ENCODE measurements at regions not wholly inside any gene's neighbourhood (a gene's known extent, or its start where the extent isn't known, plus 50 kb on each side); places are given as distances from the start of the nearest gene placed in this dataset.
"Not testable (repeated sequence)": the region's sequence is repeated elsewhere in the genome, so short reads cannot be mapped to it uniquely, and the experiment has no call there.

- no peak for DNase-seq (ENCODE audit: extremely low spot score, insufficient read length, low read depth)
- FAIRE-seq: no peak
Observed at GRCh38 chr18:67840379-67840778, 323.9 kb upstream of the DSEL start.

GRCh38 chr18:67818432-67818831 lies 301.9 kb upstream of the DSEL start:
- DNase-seq (ENCODE audit: extremely low spot score, insufficient read length, low read depth) (no peak), FAIRE-seq (no peak)

DNA sequence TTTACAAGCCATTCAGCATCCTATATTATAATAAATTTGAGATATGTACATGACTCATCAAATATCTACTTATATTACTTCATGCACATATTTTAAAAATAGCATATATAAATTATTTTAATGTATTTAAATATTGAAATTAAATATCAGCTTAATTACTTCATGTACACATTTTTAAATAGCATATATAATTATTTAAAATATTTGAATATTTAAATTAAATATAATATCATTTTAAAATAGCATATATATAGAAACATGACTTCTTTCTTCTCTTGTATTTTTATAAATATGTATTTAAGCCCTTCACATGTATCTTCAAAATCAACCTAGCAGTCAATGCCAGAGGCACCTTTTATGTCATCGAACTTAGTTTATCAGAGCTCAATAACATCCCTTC lies 298.8 kb upstream of the DSEL start:
- no peak for DNase-seq (ENCODE audit: extremely low spot score, insufficient read length, low read depth)
- no peak for FAIRE-seq

GRCh38 chr18:67813380-67814028 lies 297.0 kb upstream of the DSEL start:
- no peak for DNase-seq (ENCODE audit: extremely low spot score, insufficient read length, low read depth)
- no peak for FAIRE-seq

DNA sequence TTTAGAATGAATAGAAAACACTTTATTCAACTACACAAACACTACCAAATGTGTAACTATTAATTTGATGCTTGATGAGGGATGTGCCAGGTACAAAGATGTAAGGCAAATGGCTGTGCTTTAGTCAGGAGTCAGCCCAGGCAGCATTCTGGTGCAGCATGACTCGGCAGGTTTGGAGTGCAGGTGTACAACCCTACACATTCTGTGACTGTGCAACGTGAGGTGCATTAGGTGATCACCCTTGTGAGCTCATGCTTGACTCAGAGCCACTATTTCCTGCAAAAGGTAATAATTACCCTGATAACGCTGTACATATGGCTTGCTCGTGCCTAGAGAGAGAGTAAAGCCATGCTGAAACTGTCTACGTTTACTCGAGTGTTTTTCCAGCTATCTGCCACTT lies 288.7 kb upstream of the DSEL start:
- FAIRE-seq (no peak), DNase-seq (ENCODE audit: extremely low spot score, insufficient read length, low read depth) (no peak)

GRCh38 chr18:67794521-67794920 lies 278.0 kb upstream of the DSEL start:
- FAIRE-seq (no peak), DNase-seq (ENCODE audit: extremely low spot score, insufficient read length, low read depth) (no peak)

GRCh38 chr18:67790527-67790926 lies 274.0 kb upstream of the DSEL start:
- FAIRE-seq: no peak
- DNase-seq (ENCODE audit: extremely low spot score, insufficient read length, low read depth): no peak

GRCh38 chr18:67789165-67789545 lies 272.6 kb upstream of the DSEL start:
- FAIRE-seq (no peak), DNase-seq (ENCODE audit: extremely low spot score, insufficient read length, low read depth) (no peak)

- FAIRE-seq (no peak), DNase-seq (ENCODE audit: extremely low spot score, insufficient read length, low read depth) (no peak)
Observed at GRCh38 chr18:67788310-67789164, 272.0 kb upstream of the DSEL start.

- FAIRE-seq: no peak
- no peak for DNase-seq (ENCODE audit: extremely low spot score, insufficient read length, low read depth)
Observed at GRCh38 chr18:67783196-67783946, 266.9 kb upstream of the DSEL start.

DNA sequence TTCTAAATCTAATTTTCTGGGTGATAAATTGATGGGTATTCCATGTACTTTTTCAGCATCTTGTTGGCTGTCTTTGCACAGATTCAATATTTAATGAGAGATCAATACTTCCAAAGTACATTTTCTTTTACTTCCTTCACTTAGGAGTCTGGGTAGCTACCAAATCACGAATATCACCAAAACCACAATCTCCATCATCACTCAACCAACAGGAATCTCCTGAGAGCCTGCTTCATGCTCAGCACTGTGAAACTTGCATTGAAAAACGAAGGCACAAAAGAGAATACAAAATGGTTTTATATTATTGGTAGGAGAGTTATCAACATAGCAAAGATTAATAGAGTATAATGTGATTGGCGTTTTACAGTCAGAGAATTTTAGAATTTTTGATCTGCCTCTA lies 261.5 kb upstream of the DSEL start:
- DNase-seq (ENCODE audit: extremely low spot score, insufficient read length, low read depth) (no peak), FAIRE-seq (no peak)

DNA sequence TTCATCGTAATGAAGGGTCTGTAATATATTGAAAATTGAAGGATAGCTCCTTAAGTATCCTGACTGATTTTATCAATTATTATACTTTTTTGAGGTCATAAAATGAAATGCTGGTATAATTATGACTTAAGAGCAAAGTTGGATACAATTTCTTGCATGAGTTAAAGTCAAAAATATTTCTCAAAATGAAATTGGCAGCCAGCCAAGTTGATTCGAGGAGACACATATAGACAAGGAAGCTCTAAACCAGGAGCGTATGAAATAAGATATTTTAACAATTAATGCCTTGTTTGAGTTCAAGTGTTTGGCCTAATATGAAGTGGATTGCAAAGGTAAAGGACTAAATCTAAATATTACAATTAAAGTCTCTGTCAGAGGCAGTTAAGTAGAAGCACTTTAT lies 260.4 kb upstream of the DSEL start:
- FAIRE-seq: no peak
- no peak for DNase-seq (ENCODE audit: extremely low spot score, insufficient read length, low read depth)

- DNase-seq (ENCODE audit: extremely low spot score, insufficient read length, low read depth): no peak
- no peak for FAIRE-seq
Observed at GRCh38 chr18:67771271-67771670, 254.8 kb upstream of the DSEL start.

DNA sequence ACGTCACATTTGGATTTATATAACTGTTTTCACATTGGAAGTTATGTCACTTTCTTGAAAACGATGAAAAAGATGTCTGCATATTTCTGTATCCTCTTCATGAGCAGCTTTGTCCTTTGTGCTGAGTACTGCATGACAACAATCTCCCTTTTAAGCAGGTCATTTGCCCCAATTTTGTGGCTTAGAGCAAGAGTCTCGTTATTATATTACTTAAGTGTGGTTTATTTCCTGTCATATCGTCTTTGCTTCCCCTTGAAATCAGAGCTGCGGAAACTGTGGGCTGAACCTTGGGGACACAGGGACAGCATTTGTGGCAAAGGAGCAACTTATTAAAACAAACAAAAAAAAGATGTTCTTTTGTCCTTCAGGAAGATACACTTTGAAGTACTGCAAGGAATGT lies 254.0 kb upstream of the DSEL start:
- FAIRE-seq (no peak), DNase-seq (ENCODE audit: extremely low spot score, insufficient read length, low read depth) (no peak)

DNA sequence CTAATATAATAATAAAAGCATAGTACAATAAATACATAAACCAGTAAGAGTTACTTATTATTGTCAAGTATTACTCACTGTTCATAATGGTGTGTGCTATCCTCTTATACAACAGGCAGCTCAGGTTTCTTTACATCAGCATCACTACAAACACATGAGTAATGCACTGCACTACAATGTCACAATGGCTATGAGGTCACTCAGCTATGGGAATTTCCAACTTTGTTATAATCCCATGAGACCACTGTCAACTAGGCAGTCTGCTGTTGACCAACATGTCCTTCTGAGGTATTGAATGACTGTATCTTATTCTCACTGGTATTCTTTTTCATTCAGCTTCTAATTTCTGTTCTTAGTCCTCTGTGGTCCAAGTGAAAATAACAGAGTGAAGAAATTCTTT lies 250.4 kb upstream of the DSEL start:
- no peak for FAIRE-seq
- no peak for DNase-seq (ENCODE audit: extremely low spot score, insufficient read length, low read depth)

- not testable (repeated sequence) for FAIRE-seq
Observed at GRCh38 chr18:67752211-67752610, 235.7 kb upstream of the DSEL start.

GRCh38 chr18:67742954-67743353 lies 226.4 kb upstream of the DSEL start:
- FAIRE-seq: no peak
- no peak for DNase-seq (ENCODE audit: extremely low spot score, insufficient read length, low read depth)

More at GRCh38 chr18:67752211-67752610, 235.7 kb upstream of the DSEL start:
- DNase-seq (ENCODE audit: extremely low spot score, insufficient read length, low read depth): not testable (repeated sequence)

DNA sequence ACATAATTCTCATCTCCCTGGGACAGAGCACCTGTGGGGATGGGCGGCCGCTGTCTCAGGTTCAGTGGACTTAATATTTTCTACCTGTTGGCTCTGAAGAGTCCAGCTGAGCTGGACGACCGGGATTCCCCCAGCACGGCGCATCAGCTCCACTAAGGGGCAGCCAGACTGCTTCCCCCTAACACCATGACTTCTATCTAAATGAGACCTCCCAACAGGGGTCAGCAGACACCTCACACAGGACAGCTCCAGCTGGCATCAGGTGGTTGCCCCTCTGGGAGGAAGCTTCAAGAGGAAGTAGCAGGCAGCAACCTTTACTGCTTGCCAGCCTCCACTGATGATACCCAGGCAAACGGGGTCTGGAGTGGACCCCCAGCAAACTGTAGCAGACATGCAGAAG lies 226.0 kb upstream of the DSEL start:
- FAIRE-seq: no peak
- no peak for DNase-seq (ENCODE audit: extremely low spot score, insufficient read length, low read depth)

- DNase-seq (ENCODE audit: extremely low spot score, insufficient read length, low read depth) (no peak), FAIRE-seq (no peak)
Observed at GRCh38 chr18:67735506-67735905, 219.0 kb upstream of the DSEL start.

- no peak for FAIRE-seq
Observed at GRCh38 chr18:67733088-67733487, 216.6 kb upstream of the DSEL start.

DNA sequence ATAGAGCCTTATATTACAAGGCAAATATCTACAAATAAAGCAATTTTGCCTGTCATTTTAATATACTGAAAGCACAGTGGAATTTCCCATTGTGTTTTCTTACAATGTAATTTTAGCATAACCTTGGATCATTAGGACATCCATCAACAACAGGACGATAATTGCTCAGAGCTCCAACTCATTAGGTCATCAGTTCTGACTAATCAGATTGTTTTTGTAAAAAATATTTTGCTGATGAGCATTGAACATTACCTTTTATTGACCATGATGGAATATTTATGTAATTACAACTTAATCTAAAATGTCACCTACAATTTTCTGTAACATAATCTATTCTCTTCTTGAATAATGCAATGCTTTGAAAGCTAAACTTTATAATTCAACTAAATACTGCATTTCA lies 215.3 kb upstream of the DSEL start:
- FAIRE-seq: no peak
- DNase-seq (ENCODE audit: extremely low spot score, insufficient read length, low read depth): no peak

More at GRCh38 chr18:67733088-67733487, 216.6 kb upstream of the DSEL start:
- DNase-seq (ENCODE audit: extremely low spot score, insufficient read length, low read depth): no peak

Measured in GM18507 (cell line).